IMR-90 (cell line): ENCODE measurements at regions not wholly inside any gene's neighbourhood (a gene's known extent, or its start where the extent isn't known, plus 50 kb on each side); places are given as distances from the start of the nearest gene placed in this dataset.

Experiments used
- ATAC-seq: fragments of 200-7000 bp; cut with Tn5 transposase; 2 replicates; pipeline ENCODE4 v1.9.1; 2020; ENCODE audit warnings: low read depth, mild to moderate bottlenecking, moderate library complexity
- BruUV-seq: library from RNA; stranded (reverse); fragments of 400-500 nt; replicated peaks from 2 replicates; lab custom pipeline; 2021; lab: Mats Ljungman, UMichigan
- CTCF ChIA-PET: fragments of 300-600 bp; formaldehyde crosslinking; extraction: SDS; loops from one replicate; lab custom pipeline; 2021; ENCODE audit warnings: antibody characterized with exemption; lab: Yijun Ruan, JAX
- POLR2A ChIA-PET: fragments of 300-600 bp; sonication (Branson Sonifier 250); formaldehyde crosslinking; loops from one replicate; lab custom pipeline; 2022; ENCODE audit warnings: antibody characterized with exemption; ENCODE audit not compliant: unreplicated experiment; lab: Charles Lee
- DNase-seq: peaks from one replicate; pipeline ENCODE4 v3.0.0; 2013
- H2AFZ ChIP-seq: replicated peaks from 2 replicates; pipeline ENCODE3; 2013; ENCODE audit warnings: low read length, mild to moderate bottlenecking; ENCODE audit not compliant: poor library complexity
- H2AK5ac ChIP-seq: 2 replicates; pipeline ENCODE4 v1.6.1; 2013; ENCODE audit warnings: low read depth, low read length, inconsistent platforms
- H2AK9ac ChIP-seq: replicated peaks from 2 replicates; pipeline ENCODE3; 2013; ENCODE audit warnings: mild to moderate bottlenecking, low read depth, low read length, moderate library complexity; ENCODE audit not compliant: poor library complexity
- H2BK120ac ChIP-seq: 2 replicates; pipeline ENCODE4 v1.6.1; 2013; ENCODE audit warnings: low read depth, low read length, inconsistent platforms
- H2BK15ac ChIP-seq: 3 replicates; pipeline ENCODE4 v1.6.1; 2013; ENCODE audit warnings: low read depth, low read length, inconsistent platforms
- H2BK20ac ChIP-seq: 2 replicates; pipeline ENCODE4 v1.6.1; 2013; ENCODE audit warnings: low read depth, mild to moderate bottlenecking, inconsistent platforms, low read length, moderate library complexity
- H2BK5ac ChIP-seq: 2 replicates; pipeline ENCODE4 v1.6.1; 2013; ENCODE audit warnings: mild to moderate bottlenecking, low read depth, low read length, inconsistent platforms; ENCODE audit not compliant: poor library complexity, severe bottlenecking
- H3K14ac ChIP-seq: replicated peaks from 2 replicates; pipeline ENCODE4 v1.6.1; 2013; ENCODE audit warnings: low read depth, low read length, inconsistent platforms
- H3K18ac ChIP-seq: 2 replicates; pipeline ENCODE4 v1.6.1; 2013; ENCODE audit warnings: low read depth, low read length, control low read depth
- H3K23ac ChIP-seq: 2 replicates; pipeline ENCODE4 v1.6.1; 2013; ENCODE audit warnings: low read depth, low read length, inconsistent platforms
- H3K27ac ChIP-seq: 2 replicates; pipeline ENCODE4 v1.5.1; 2013; ENCODE audit warnings: mild to moderate bottlenecking, control low read depth, low read length; ENCODE audit not compliant: insufficient read depth
- H3K27me3 ChIP-seq: 2 replicates; pipeline ENCODE4 v1.6.1; 2013; ENCODE audit warnings: low read length; ENCODE audit not compliant: control insufficient read depth, insufficient read depth
- H3K36me3 ChIP-seq: 2 replicates; pipeline ENCODE4 v1.6.1; 2013; ENCODE audit warnings: low read length, mixed read lengths; ENCODE audit not compliant: control insufficient read depth, insufficient read depth
- H3K4ac ChIP-seq: 2 replicates; pipeline ENCODE4 v1.6.1; 2013; ENCODE audit warnings: low read depth, low read length, inconsistent platforms
- H3K4me1 ChIP-seq: 2 replicates; pipeline ENCODE4 v1.6.1; 2013; ENCODE audit warnings: low read length, mixed read lengths; ENCODE audit not compliant: control insufficient read depth, insufficient read depth
- H3K4me2 ChIP-seq: 2 replicates; pipeline ENCODE4 v1.6.1; 2013; ENCODE audit warnings: low read depth, mild to moderate bottlenecking, control low read depth, low read length, moderate library complexity
- H3K4me3 ChIP-seq: 2 replicates; pipeline ENCODE4 v1.5.1; 2013; ENCODE audit warnings: low read depth, mild to moderate bottlenecking, control low read depth, low read length, moderate library complexity; ENCODE audit not compliant: insufficient read depth
- H3K56ac ChIP-seq: 2 replicates; pipeline ENCODE4 v1.6.1; 2013; ENCODE audit warnings: low read length, inconsistent platforms; ENCODE audit not compliant: insufficient read depth; ENCODE audit errors: extremely low read depth
- H3K79me1 ChIP-seq, 2 experiments: 2 replicates each; pipeline ENCODE4 v1.6.1; 2013; ENCODE audit warnings: low read length in 2 of 2, inconsistent platforms in 1 of 2, low read depth in 1 of 2
- H3K9ac ChIP-seq: 2 replicates; pipeline ENCODE4 v1.6.1; 2013; ENCODE audit warnings: low read depth, low read length, control low read depth
- H3K9me1 ChIP-seq: 2 replicates; pipeline ENCODE4 v1.6.1; 2013; ENCODE audit warnings: low read length, inconsistent platforms; ENCODE audit not compliant: insufficient read depth
- H3K9me3 ChIP-seq: 2 replicates; pipeline ENCODE4 v1.6.1; 2013; ENCODE audit warnings: low read length; ENCODE audit not compliant: control insufficient read depth, insufficient read depth
- H4K20me1 ChIP-seq: 2 replicates; pipeline ENCODE4 v1.6.1; 2013; ENCODE audit warnings: low read length, inconsistent platforms; ENCODE audit not compliant: insufficient read depth
- H4K5ac ChIP-seq: 2 replicates; pipeline ENCODE4 v1.6.1; 2013; ENCODE audit warnings: mild to moderate bottlenecking, low read depth, low read length, control low read depth
- H4K8ac ChIP-seq, 2 experiments: 2 replicates each; pipeline ENCODE4 v1.6.1; 2013; ENCODE audit warnings: low read depth in 2 of 2, low read length in 2 of 2, control low read depth in 1 of 2, inconsistent platforms in 1 of 2
- H4K91ac ChIP-seq: 2 replicates; pipeline ENCODE4 v1.6.1; 2013; ENCODE audit warnings: low read depth, low read length, inconsistent platforms; ENCODE audit not compliant: insufficient read depth
- BHLHE40 ChIP-seq: fragments of 150-350 bp; IDR thresholded peaks from 2 replicates; pipeline ENCODE4 v1.6.1; 2016; ENCODE audit warnings: mild to moderate bottlenecking, low read depth, low read length
- CEBPB ChIP-seq: IDR thresholded peaks from 2 replicates; pipeline ENCODE4 v1.6.1; 2012; ENCODE audit warnings: low read depth, low read length, improper control_type of control experiment
- CHD1 ChIP-seq: IDR thresholded peaks from 2 replicates; pipeline ENCODE4 v1.6.1; 2012; ENCODE audit warnings: low read depth, low read length, improper control_type of control experiment
- FOS ChIP-seq: fragments of 150-350 bp; IDR thresholded peaks from 2 replicates; pipeline ENCODE4 v1.6.1; 2016; ENCODE audit warnings: low read depth, low read length
- MAFK ChIP-seq: IDR thresholded peaks from 2 replicates; pipeline ENCODE4 v1.6.1; 2012; ENCODE audit warnings: low read depth, low read length, improper control_type of control experiment
- MAZ ChIP-seq: IDR thresholded peaks from 2 replicates; pipeline ENCODE4 v1.6.1; 2012; ENCODE audit warnings: low read depth, mild to moderate bottlenecking, low read length, improper control_type of control experiment, moderate library complexity, borderline replicate concordance
- MXI1 ChIP-seq: IDR thresholded peaks from 2 replicates; pipeline ENCODE4 v1.6.1; 2012; ENCODE audit warnings: low read depth, mild to moderate bottlenecking, low read length, moderate library complexity, borderline replicate concordance
- NFE2L2 ChIP-seq: fragments of 150-350 bp; IDR thresholded peaks from 2 replicates; pipeline ENCODE4 v1.6.1; 2016; ENCODE audit warnings: low read depth, mild to moderate bottlenecking, low read length
- POLR2A ChIP-seq: IDR thresholded peaks from 2 replicates; pipeline ENCODE4 v1.6.1; 2012; ENCODE audit warnings: mild to moderate bottlenecking, low read depth, low read length
- RAD21 ChIP-seq: IDR thresholded peaks from 2 replicates; pipeline ENCODE4 v1.6.1; 2012; ENCODE audit warnings: low read length, improper control_type of control experiment
- RCOR1 ChIP-seq: IDR thresholded peaks from 2 replicates; pipeline ENCODE4 v1.6.1; 2012; ENCODE audit warnings: mild to moderate bottlenecking, low read length, improper control_type of control experiment; ENCODE audit not compliant: insufficient replicate concordance
- RFX5 ChIP-seq: IDR thresholded peaks from 2 replicates; pipeline ENCODE4 v1.8.0; 2012; ENCODE audit warnings: low read depth, mild to moderate bottlenecking, low read length, moderate library complexity
- SMC3 ChIP-seq: fragments of 150-350 bp; IDR thresholded peaks from 2 replicates; pipeline ENCODE4 v1.6.1; 2016; ENCODE audit warnings: low read depth, mild to moderate bottlenecking, antibody characterized with exemption, low read length, moderate library complexity
- USF2 ChIP-seq: fragments of 150-350 bp; IDR thresholded peaks from 2 replicates; pipeline ENCODE4 v1.6.1; 2017; ENCODE audit warnings: mild to moderate bottlenecking, antibody characterized with exemption, low read length, low read depth
- WGBS, 2 experiments: methylation state at CpG; one replicate each; pipeline versions ENCODE4 v1.1.5 to v1.1.7; 2013; ENCODE audit warnings: missing lambda C conversion rate in 2 of 2; ENCODE audit not compliant: insufficient read length in 1 of 2; ENCODE audit errors: extremely low coverage in 2 of 2; 5-methylcytosine and 5-hydroxymethylcytosine counted together
- dilution Hi-C: fragments of 300-500 bp; cut with HindIII; formaldehyde crosslinking; loops from one replicate; pipeline ENCODE4 v1.14.3; 2018; ENCODE audit warnings: low sequenced_read_pairs; ENCODE audit not compliant: unreplicated experiment
- in situ Hi-C: fragments of 300-500 bp; cut with MboI; formaldehyde crosslinking; loops from 3 replicates; pipeline ENCODE4 v1.14.3; 2019; ENCODE audit warnings: low sequenced_read_pairs, inconsistent platforms, mixed read lengths
- intact Hi-C: fragments of 100-400 bp; cut with micrococcal nuclease; formaldehyde crosslinking; loops from 2 replicates; pipeline ENCODE4 v1.10.0; 2022
- TF ChIP-seq, protein P1 (sequence below): fragments of 150-350 bp; IDR thresholded peaks from 2 replicates; pipeline ENCODE4 v1.6.1; 2016; ENCODE audit warnings: low read depth, mild to moderate bottlenecking, low read length, moderate library complexity, borderline replicate concordance
- TF ChIP-seq, protein P2 (sequence below): conservative IDR thresholded peaks from 2 replicates; pipeline ENCODE4 v1.5.1; 2012; ENCODE audit warnings: mild to moderate bottlenecking, low read depth, low read length, improper control_type of control experiment

- Histone ChIP-seq H3K56ac (no peak overlapping the region), H3K4me1 (peaks cover 28% of the 10 kb centered on the region), H4K5ac (no peak overlapping the region), H3K27ac (no peak overlapping the region), H4K91ac (peak overlapping the region; percentile 40), H3K9me3 (no peaks in the 10 kb centered on the region), H4K20me1 (no peaks in the 10 kb centered on the region), H2AK5ac (no peak overlapping the region), H3K14ac (peak overlapping the region; percentile 61), H2AK9ac (no peak overlapping the region), H3K9me1 (peaks cover 10% of the 10 kb centered on the region; the same call in 1 of the 2 replicates), H2AFZ (peak overlapping the region; percentile 53), H2BK120ac (peak overlapping the region; percentile 79), H3K9ac (no peak overlapping the region), H3K4ac (peak overlapping the region; percentile 72; the same call in 1 of the 2 replicates), H3K18ac (peak overlapping the region; percentile 11; the same call in 1 of the 2 replicates), H2BK15ac (no peak overlapping the region; the same call in 2 of the 3 replicates), H3K79me1 (no peaks in the 10 kb centered on the region), H2BK20ac (peak overlapping the region; percentile 66), H3K4me3 (no peak overlapping the region), H3K4me2 (no peak overlapping the region; the same call in 1 of the 2 replicates), H2BK5ac (no peak overlapping the region), H3K23ac (no peak overlapping the region), H3K27me3 (no peaks in the 10 kb centered on the region), H4K8ac (peak overlapping the region in 1 of 2 experiments; percentile 17; a peak in 2 of 4 replicates), H3K36me3 (no peaks in the 10 kb centered on the region)
- intact Hi-C loops (no loop called here), in situ Hi-C loops (no loop called here), dilution Hi-C loops (no loop called here)
- ChIA-PET CTCF (no interaction called here), POLR2A (no interaction called here)
- no TSS peak for BruUV-seq
- no peak for TF ChIP-seq SMC3
- no peak for TF ChIP-seq MXI1
- no peak for TF ChIP-seq USF2
- TF ChIP-seq, protein P1, sequence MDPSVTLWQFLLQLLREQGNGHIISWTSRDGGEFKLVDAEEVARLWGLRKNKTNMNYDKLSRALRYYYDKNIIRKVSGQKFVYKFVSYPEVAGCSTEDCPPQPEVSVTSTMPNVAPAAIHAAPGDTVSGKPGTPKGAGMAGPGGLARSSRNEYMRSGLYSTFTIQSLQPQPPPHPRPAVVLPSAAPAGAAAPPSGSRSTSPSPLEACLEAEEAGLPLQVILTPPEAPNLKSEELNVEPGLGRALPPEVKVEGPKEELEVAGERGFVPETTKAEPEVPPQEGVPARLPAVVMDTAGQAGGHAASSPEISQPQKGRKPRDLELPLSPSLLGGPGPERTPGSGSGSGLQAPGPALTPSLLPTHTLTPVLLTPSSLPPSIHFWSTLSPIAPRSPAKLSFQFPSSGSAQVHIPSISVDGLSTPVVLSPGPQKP, result no peak
- no peak for TF ChIP-seq RCOR1
- no peak for TF ChIP-seq FOS
- no peak for TF ChIP-seq CEBPB
- TF ChIP-seq POLR2A, result no peak
- TF ChIP-seq CHD1, result no peak
- TF ChIP-seq NFE2L2, result no peak
- TF ChIP-seq MAZ, result no peak
- TF ChIP-seq RFX5, result no peak
- TF ChIP-seq MAFK, result no peak
- TF ChIP-seq, protein P2, sequence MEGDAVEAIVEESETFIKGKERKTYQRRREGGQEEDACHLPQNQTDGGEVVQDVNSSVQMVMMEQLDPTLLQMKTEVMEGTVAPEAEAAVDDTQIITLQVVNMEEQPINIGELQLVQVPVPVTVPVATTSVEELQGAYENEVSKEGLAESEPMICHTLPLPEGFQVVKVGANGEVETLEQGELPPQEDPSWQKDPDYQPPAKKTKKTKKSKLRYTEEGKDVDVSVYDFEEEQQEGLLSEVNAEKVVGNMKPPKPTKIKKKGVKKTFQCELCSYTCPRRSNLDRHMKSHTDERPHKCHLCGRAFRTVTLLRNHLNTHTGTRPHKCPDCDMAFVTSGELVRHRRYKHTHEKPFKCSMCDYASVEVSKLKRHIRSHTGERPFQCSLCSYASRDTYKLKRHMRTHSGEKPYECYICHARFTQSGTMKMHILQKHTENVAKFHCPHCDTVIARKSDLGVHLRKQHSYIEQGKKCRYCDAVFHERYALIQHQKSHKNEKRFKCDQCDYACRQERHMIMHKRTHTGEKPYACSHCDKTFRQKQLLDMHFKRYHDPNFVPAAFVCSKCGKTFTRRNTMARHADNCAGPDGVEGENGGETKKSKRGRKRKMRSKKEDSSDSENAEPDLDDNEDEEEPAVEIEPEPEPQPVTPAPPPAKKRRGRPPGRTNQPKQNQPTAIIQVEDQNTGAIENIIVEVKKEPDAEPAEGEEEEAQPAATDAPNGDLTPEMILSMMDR, result no peak
- TF ChIP-seq BHLHE40, result no peak
- no peak for TF ChIP-seq RAD21
- ATAC-seq (no peak; the same call in 1 of the 2 replicates), DNase-seq (no peak)
- 25% methylated on average over 1 of the region's 6 CpGs; no CpG with 5 or more reads in 1 of the 2 experiments for WGBS, 2 experiments
These were observed 62.4 kb downstream of the TMEM30B start for GRCh38 chr14:61218767-61219166.
